KBM-7 (cell line): ENCODE measurements at regions not wholly inside any gene's neighbourhood (a gene's known extent, or its start where the extent isn't known, plus 50 kb on each side); places are given as distances from the start of the nearest gene placed in this dataset.

Source experiments
- DNase-seq: peaks from one replicate; pipeline ENCODE4 v3.0.0-alpha.2; 2015
- in situ Hi-C: fragments of 300-500 bp; cut with MboI; formaldehyde crosslinking; loops from 2 replicates; pipeline ENCODE4 v1.14.3; 2020; ENCODE audit warnings: low sequenced_read_pairs, low pct_unique_long_range_greater_than_20kb, mixed read lengths

DNA sequence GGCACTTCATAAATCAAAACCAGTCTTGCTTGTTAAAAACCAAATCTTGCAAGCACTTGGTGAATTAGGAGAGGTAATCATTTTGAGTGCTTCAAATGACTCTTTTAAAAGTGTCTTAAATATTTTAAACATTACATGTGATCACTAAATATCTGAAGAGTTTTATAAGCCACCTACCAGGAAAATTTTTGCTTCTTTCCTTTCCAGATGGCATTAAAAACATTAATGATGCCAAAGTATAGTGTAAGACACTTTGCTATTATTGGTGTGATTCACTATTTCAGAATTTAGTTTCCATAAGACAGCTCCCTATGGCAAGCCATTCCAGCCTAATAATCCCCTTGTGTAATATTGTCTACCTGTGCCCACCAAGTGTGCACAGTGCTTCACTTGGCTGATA is 548.8 kb upstream of the ADAMTS5 start:
- no peak for DNase-seq
- in situ Hi-C loops = no loop called here

DNA sequence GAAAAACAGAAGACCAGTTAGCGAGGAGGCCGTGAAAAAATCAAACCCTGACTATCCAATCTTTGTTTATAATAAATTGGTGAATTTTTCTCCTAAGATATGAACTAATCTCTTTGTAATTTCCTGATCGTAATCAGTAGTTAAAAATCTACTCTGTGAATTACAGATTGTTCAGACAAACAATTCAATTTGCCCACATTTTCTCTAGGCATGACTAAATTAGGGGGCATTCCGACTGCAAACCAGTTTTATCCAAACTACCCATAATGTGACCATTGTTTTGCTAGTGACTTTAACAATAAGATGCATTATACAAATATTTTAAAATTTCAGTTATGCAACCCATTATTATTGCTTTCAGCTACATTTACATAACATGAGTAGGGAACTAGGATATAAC is 546.9 kb upstream of the ADAMTS5 start:
- DNase-seq = no peak
- in situ Hi-C loops = no loop called here

DNA sequence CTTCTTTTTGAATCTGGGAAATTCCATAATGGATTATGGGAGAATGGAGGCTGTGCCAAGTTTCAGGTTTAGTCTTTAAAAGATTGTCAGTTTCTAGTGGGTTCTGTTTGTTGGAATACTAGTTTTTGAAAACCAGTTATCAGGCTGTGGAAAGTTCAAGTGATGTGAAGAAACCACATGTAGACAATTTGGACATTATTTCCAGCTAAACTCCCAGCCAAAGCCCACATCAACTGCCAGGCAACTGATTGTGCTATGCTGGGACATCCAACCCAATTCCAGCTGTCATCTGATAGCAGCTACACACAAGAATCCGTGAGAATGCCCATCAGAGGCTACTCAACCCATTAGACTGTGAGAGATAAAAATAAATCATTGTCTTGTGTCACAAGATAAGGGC is 546.1 kb upstream of the ADAMTS5 start:
- no peak for DNase-seq

DNA sequence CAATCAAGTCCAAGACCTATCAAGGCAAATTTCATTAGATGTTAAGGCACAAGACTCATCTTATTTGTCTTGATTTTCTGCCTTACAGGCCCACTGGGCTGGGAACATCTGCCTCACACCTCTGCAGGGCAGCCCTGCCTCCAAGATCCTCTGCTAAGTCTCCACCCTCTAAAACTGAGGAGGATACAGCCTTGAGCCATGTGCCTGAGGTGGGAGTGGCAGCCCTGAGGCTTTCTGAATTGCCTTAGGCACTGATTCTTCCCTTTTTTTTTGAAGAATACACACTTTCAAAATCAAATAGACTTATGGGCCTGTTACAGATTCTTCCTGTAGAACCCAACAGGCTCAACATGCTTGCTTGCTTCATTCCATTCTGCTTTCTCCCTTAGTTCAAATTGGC is 544.3 kb upstream of the ADAMTS5 start:
- no peak for DNase-seq
- in situ Hi-C loops = no loop called here

More for the DNA sequence above, 546.1 kb upstream of the ADAMTS5 start:
- in situ Hi-C loops = no loop called here

DNA sequence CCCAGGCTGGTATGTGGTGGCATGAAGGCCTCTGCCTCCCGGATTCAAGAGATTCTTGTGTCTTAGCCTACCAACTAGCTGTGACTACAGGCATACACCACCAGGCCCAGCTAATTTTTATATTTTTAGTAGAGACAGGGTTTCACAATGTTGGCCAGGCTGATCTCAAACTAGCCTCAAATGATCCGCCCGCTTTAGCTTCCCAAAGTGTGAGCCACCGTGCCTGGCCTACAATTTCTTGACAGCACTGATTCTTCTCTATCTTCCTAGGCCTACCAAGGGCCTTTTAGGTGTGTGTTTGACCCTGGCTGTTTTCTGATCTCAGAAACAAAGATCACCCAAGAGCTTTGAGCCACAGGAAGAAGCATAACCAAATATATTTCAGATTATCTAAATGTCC is 540.8 kb upstream of the ADAMTS5 start:
- in situ Hi-C loops = no loop called here
- no peak for DNase-seq

DNA sequence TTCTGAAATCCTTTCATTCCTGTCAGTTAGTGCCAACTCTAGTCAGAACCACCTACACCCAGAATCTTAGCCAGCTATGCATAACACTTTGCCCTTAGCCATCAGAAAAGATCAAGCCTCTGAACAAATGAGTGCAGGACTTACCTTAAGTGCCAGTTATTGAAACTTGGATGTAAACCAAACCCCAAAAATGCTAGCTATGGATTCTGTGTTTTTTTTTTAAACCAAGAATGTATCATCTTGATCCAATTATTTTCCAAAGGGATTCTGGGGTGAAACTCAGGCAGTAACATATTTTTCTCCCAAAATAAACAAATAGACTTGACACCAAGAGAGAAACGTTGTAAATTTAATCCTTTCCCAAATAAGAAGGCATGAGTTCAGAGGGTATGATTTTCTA is 538.6 kb upstream of the ADAMTS5 start:
- no peak for DNase-seq
- in situ Hi-C loops = no loop called here

DNA sequence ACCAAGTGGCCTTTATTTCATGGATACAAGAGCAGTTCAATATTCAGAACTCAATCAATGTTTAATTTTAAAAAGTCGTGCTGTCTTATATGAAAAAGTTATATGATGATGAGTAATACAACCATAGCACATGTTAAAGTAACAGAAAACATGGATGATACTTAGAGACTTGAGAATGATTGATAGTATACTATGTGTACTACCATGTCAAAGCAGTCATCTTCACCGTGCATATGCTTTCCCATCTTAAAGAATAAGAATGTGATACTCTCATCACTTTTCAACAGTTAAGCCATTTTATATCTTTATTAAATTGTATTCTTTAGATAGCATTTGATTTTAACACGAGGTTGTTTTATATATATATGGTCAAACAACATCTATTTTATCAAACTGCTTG is 535.9 kb upstream of the ADAMTS5 start:
- no peak for DNase-seq
- in situ Hi-C loops = no loop called here

DNA sequence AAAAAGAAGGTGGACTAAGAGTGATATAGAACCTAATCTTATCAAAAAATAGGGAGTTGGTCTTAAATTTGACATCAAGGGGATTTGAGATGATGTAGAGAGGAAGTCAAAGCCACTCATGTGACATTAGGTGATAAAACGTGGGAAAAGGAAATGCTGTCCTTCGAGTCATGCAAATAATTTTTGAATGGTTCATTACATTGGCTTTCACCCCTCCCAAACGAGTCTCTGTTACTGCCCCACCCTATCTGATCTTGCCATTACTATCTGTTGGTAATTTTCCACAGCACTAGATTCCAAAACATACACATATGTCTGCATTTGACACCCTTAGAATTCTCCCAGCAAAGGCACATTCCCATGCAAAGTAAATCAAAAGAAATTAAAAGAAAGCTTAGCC is 531.1 kb upstream of the ADAMTS5 start:
- in situ Hi-C loops = no loop called here
- no peak for DNase-seq

DNA sequence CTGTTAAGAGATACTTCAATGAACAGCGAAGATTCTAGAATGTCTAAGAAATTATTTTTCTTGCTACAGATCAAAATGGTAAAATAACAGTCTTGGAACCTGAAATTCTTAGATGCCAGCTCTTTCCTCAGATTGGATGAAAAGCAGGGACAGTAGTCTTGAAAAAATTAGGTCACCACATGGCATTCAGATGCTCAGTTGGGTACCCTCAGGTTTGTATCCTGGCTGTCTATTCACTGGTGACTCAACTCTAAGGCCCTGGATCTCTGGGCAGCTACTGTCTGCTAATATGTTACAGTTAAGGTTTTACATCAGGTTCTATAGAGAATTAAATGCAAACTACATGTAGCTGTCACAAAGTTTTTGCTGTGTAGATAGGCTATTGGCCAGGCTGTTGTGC is 528.9 kb upstream of the ADAMTS5 start:
- in situ Hi-C loops = no loop called here
- no peak for DNase-seq

DNA sequence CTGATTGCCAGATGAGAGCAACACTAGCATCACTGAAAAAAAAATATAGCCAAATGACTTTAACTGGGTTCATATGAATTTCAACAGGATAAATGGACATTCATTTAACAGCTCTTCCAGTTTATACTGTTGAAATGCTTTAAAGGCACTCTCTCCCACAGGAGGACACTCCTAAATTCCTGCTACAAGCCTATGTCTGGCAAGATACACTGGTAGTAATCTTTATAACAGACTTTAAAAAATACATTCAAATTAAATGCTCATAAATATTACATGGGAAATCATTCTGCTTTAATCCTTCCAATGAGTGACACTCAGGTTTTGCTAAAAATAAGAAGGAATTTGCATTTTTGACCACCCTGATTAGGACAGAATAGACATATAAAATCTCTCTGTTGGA is 526.7 kb upstream of the ADAMTS5 start:
- in situ Hi-C loops = no loop called here
- no peak for DNase-seq

DNA sequence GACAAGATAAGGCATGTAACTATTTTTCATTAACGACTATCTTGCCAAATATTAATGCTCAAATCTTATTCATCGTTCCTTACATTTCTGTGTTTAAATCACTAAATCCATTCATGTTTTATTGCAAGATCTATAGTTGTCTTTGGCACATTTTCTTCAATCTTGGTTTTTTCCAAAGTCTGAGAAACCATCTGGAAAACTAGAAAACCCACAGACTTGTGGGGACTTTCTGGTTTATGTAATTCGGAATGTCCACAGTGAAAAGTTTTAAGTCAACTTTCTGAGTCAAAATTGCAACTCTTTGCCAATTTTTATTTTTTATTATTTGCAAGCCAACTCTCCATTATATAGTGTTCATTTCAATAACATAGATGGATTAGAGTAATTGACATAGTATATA is 520.8 kb upstream of the ADAMTS5 start:
- in situ Hi-C loops = no loop called here
- no peak for DNase-seq

DNA sequence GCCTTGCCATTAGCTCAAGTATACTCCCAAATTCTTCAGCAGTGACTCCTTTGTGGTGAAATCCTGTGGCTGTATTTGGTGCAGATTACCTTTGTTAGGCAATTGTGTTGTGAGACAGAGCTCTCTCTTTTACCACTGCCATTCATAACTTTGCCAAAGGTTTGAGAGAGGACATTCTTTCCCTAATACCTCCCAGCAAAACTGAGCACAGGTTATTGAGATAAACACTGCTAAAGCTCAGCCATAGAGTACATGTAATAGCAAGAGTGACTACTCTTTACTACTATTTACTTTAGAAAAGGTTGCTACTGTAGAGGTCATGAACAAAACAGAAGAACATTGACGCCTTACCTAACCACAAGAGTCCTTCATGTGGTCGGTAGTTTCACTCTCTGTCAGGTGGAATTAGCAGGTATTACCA is 514.0 kb upstream of the ADAMTS5 start:
- DNase-seq = no peak
- in situ Hi-C loops = no loop called here

DNA sequence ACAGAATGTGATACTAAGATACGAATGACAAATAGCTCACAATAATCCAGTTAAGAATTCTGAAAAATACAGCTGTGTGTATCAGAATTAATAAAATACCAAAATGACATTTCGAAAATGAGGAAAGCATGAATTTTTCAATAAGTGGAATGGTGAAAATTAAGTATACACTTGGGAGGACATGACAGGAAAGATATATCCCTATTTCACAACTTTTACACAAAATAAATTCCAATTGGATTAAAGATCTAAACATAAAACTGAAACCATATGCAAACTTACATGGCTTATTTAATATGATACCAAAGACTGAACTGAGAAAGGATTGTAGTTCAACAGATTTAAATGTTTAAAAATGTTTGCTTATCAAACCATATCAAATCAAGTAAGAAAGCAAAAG is 510.4 kb upstream of the ADAMTS5 start:
- no peak for DNase-seq

DNA sequence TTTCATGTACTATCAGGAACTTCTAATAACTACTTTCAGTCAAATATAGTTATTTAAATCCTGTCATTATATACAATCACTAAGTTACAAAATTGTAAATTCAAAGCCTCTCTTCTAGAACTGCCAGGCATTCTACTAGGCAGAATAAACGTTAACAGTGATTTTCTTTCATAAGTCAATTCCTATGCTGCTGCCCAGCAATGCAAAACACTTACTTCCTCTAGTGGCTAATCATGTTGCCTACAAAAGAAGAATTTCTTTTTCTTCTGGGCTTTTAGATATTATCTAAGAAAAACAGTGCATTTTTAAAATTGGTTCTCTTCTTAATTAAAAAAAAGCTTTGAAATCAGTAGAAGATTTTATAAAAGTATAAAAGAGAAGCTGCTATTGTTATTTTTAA is 509.8 kb upstream of the ADAMTS5 start:
- no peak for DNase-seq
- in situ Hi-C loops = no loop called here

More for the DNA sequence above, 510.4 kb upstream of the ADAMTS5 start:
- in situ Hi-C loops = no loop called here

DNA sequence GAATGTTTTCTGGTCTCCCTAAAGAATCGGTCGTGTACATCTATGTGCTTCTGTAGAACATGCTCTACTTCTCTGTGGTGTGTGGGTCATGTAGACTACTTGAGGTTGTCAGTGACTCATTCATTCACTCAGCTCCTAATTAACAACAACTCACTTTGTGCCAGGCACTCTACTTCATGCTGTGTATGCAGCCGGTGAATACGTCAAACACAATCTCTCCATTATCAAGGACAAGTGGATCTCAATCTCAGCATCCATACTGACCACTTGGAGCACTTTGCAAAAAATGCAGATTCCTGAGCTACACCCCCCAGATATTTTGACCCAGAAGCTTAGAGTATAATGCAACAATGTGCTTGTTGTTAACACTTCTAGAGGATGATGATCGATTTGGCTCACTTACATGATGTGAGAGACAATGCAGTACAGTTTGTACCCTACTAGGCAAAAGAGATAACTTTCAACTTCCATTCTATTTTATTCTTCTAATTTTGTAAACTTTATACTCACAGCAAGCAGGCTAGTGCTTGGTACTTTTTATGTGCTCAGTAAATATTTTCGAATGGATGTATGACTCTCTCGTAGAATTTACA is 508.6 kb upstream of the ADAMTS5 start:
- DNase-seq = no peak
- in situ Hi-C loops = no loop called here

DNA sequence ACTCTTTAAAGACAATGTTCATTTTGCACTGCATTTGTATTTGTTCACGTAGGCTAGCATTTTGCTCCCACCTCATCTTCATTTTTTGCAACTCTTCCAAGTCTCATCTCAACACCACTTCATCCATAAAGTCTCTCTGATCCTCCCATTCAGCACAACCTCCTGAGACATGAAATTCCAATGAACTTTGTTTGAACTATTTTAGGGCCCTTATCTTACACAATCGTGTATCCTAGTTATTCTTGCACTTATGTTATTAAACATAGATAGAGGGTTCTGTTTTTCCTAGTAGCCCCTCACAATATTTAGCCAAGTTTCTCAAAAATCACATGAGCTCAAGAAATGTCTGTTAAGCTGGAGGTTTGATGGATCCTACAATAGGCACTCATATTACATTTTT is 500.5 kb upstream of the ADAMTS5 start:
- no peak for DNase-seq
- in situ Hi-C loops = no loop called here

DNA sequence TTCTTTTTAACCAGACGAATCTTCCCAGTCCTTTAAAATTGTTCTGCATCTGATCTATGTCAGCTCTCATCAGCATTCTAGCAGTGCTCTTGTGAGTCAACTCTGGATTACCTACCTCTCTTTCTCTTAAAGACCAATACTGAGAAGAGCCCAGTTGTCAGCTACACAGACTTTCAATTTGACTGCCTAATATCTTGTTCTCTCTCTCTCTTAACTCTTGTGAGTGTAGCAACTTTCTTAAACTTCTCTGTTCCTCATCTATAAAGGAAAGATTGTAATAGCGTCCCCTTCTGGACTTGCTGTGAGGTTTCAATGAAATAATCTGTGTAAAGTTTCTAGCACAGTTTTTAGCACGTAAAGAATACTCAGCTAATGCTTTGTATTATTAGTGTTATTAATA is 499.3 kb upstream of the ADAMTS5 start:
- DNase-seq = no peak
- in situ Hi-C loops = no loop called here

DNA sequence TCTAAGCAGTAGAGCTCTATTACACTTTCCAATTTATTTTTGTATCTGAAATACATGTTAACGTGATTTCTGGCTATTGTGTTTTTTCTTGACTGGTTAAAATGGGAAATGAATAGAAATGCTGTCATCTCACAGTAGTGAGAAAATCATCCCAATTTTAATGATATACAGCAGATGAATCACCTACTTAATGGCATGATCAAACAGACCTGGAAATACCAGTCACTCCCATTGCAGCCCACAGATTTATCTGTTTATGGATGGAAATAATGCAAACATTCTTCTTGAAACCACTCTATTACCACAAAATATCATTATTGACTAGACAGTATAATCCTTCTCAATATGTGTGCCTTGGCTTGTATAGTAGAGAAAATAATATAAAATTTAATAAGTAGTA is 497.8 kb upstream of the ADAMTS5 start:
- in situ Hi-C loops = no loop called here

DNA sequence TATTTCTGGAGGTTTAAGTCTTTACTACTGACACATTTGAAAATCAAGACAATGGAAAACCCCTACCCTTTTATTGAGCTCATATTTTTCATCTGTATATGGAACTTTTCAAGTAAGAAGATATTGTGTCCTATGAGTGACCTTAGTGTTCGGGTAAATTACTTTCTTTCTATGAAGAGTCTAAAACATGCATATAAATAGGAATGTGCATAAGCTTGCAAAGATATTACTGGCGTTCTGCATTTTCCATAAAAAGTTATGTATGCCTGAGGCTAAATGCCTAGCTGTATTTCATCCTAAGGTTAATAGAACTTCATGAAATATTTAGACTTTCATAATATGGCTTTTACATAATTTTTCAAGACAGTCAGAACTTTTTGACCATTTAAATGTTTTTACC is 495.8 kb upstream of the ADAMTS5 start:
- in situ Hi-C loops = no loop called here
- DNase-seq = no peak

More for the DNA sequence above, 497.8 kb upstream of the ADAMTS5 start:
- DNase-seq = no peak

DNA sequence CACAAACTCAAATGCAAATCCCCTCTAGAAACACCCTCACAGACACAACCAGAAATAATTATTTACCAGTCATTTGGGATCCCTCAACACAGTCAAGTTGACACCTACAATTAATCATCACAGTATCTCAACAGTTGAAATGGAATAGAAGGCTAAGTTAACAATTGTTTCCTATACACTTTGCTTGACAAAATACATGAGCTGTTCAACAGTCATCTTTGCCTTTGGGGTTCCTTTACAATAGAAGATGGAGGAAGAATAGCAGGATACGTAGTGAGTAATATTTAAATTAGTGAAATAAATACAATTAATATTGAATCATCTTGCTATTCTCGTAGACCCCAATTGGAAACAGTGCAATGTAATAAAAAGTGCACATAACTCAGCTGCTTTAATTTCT is 487.3 kb upstream of the ADAMTS5 start:
- DNase-seq = no peak
- in situ Hi-C loops = no loop called here

DNA sequence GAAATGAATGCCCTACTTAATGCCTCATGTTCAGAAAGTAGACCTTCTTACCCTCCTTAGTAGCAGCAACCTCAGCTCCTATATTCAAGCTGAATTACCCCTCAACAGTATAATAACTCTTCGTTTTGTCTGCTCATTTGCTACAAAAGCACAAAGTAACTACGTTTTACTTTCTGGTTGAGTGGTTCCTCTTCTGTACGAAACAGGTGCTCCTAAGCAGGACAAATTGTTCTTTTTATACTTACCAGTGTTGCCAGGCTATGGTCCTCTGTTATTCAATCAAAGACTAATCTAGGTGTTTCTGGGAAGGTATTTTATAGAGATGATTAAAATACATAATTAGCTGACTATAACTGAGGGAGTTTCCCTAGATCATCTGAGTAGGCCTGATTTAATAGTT is 484.2 kb upstream of the ADAMTS5 start:
- no peak for DNase-seq
- in situ Hi-C loops = no loop called here

DNA sequence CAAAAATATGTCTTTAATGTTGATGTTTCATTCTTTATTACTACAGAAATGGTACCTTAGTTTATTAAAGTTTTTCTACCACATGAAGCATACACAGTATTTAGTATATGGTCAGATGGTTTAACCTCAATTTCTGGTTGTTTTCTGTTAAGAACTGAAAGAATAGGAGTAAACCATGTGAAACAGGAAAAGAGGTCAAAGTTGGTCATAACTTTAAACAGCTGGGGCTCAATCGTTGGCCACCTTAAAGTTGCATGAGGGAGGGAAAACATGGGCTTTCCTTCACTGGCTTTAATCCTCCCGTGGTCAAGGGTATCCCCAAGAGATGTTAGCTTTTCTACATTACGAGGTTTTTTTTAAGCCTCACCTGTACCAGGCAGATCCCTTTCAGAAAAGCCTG is 483.3 kb upstream of the ADAMTS5 start:
- in situ Hi-C loops = no loop called here
- DNase-seq = no peak
